ENCODE measurements at regions not wholly inside any gene's neighbourhood (a gene's known extent, or its start where the extent isn't known, plus 50 kb on each side); places are given as distances from the start of the nearest gene placed in this dataset.
A peak's percentile ranks its signal among the peaks of the same experiment; 100 is the strongest.

GRCh38 chr18:8965398-8965797 is 137.1 kb upstream of the NDUFV2 start:
- no peak for DNase-seq (ENCODE audit: low read depth in 2 of 2)

- DNase-seq (ENCODE audit: low read depth in 2 of 2): no peak
These were observed 135.7 kb upstream of the NDUFV2 start for GRCh38 chr18:8966821-8967220.

GRCh38 chr18:8967573-8967972 is 134.9 kb upstream of the NDUFV2 start:
- DNase-seq (ENCODE audit: low read depth in 2 of 2): no peak

- no peak for DNase-seq (ENCODE audit: low read depth in 2 of 2)
These were observed 132.7 kb upstream of the NDUFV2 start for GRCh38 chr18:8969639-8970390.

- no peak for DNase-seq (ENCODE audit: low read depth in 2 of 2)
These were observed 131.7 kb upstream of the NDUFV2 start for GRCh38 chr18:8970843-8971242.

- no peak for DNase-seq (ENCODE audit: low read depth in 2 of 2)
These were observed 130.4 kb upstream of the NDUFV2 start for GRCh38 chr18:8972116-8972515.

GRCh38 chr18:8974279-8974678 is 128.2 kb upstream of the NDUFV2 start:
- no peak for DNase-seq (ENCODE audit: low read depth in 2 of 2)

GRCh38 chr18:8974696-8975095 is 127.8 kb upstream of the NDUFV2 start:
- DNase-seq (ENCODE audit: low read depth in 2 of 2): no peak

GRCh38 chr18:8975624-8976023 is 126.9 kb upstream of the NDUFV2 start:
- no peak for DNase-seq (ENCODE audit: low read depth in 2 of 2)

- no peak for DNase-seq (ENCODE audit: low read depth in 2 of 2)
These were observed 125.9 kb upstream of the NDUFV2 start for GRCh38 chr18:8976606-8977005.

GRCh38 chr18:8977166-8977565 is 125.3 kb upstream of the NDUFV2 start:
- DNase-seq (ENCODE audit: low read depth in 2 of 2): no peak

- no peak for DNase-seq (ENCODE audit: low read depth in 2 of 2)
These were observed 124.8 kb upstream of the NDUFV2 start for GRCh38 chr18:8977701-8978100.

- DNase-seq (ENCODE audit: low read depth in 2 of 2): no peak
These were observed 124.1 kb upstream of the NDUFV2 start for GRCh38 chr18:8978394-8978793.

GRCh38 chr18:8979258-8979988 is 123.1 kb upstream of the NDUFV2 start:
- DNase-seq (ENCODE audit: low read depth in 2 of 2): no peak

GRCh38 chr18:8980496-8980895 is 122.0 kb upstream of the NDUFV2 start:
- no peak for DNase-seq (ENCODE audit: low read depth in 2 of 2)

- no peak for DNase-seq (ENCODE audit: low read depth in 2 of 2)
These were observed 121.6 kb upstream of the NDUFV2 start for GRCh38 chr18:8980918-8981317.

- peak; percentile 81 to 82 for DNase-seq (ENCODE audit: low read depth in 2 of 2)
These were observed 119.9 kb upstream of the NDUFV2 start for GRCh38 chr18:8982416-8983183.

- DNase-seq (ENCODE audit: low read depth in 2 of 2): no peak
These were observed 119.3 kb upstream of the NDUFV2 start for GRCh38 chr18:8983195-8983594.

GRCh38 chr18:8984131-8984721 is 118.3 kb upstream of the NDUFV2 start:
- peak; percentile 62 to 64 for DNase-seq (ENCODE audit: low read depth in 2 of 2)

- DNase-seq (ENCODE audit: low read depth in 2 of 2): no peak
These were observed 115.3 kb upstream of the NDUFV2 start for GRCh38 chr18:8987241-8987640.

GRCh38 chr18:8988260-8988871 is 114.1 kb upstream of the NDUFV2 start:
- DNase-seq (ENCODE audit: low read depth in 2 of 2): peak; percentile 46 to 48

GRCh38 chr18:8989017-8989416 is 113.5 kb upstream of the NDUFV2 start:
- DNase-seq (ENCODE audit: low read depth in 2 of 2): no peak

Measured in fibroblast of skin of left quadriceps (primary cell).